ENCODE measurements at regions not wholly inside any gene's neighbourhood (a gene's known extent, or its start where the extent isn't known, plus 50 kb on each side); places are given as distances from the start of the nearest gene placed in this dataset.

GRCh38 chr15:62797171-62797570 is 245.4 kb upstream of the TPM1 start:
- TF ChIP-seq CTCF (IDR thresholded peaks at IDR 0.05) (no peak), EP300 (IDR thresholded peaks at IDR 0.05) (no peak), POLR2AphosphoS5 (IDR thresholded peaks at IDR 0.05) (no peak)
